Stimulated activated CD8-positive, alpha-beta memory T cell treated with anti-CD3 and anti-CD28 coated beads, Interleukin-12 subunit alpha, Interleukin-12 subunit beta, amount 100 ng/mL, for 4 hours (primary cell): ENCODE measurements at regions not wholly inside any gene's neighbourhood (a gene's known extent, or its start where the extent isn't known, plus 50 kb on each side); places are given as distances from the start of the nearest gene placed in this dataset.

Experiments used
- DNase-seq: peaks from one replicate; pipeline ENCODE4 v3.0.0-alpha.2; 2020; ENCODE audit warnings: low read depth

- DNase-seq: no peak
Measured at GRCh38 chr2:145631561-145631960, 1111.6 kb upstream of the ZEB2 start.

GRCh38 chr2:145626301-145626700, 1106.4 kb upstream of the ZEB2 start:
- DNase-seq: no peak

- no peak for DNase-seq
Measured at GRCh38 chr2:145625111-145625510, 1105.2 kb upstream of the ZEB2 start.

- DNase-seq: no peak
Measured at GRCh38 chr2:145623136-145623535, 1103.2 kb upstream of the ZEB2 start.

GRCh38 chr2:145622285-145622684, 1102.4 kb upstream of the ZEB2 start:
- no peak for DNase-seq

GRCh38 chr2:145617906-145618305, 1098.0 kb upstream of the ZEB2 start:
- no peak for DNase-seq

- DNase-seq: no peak
Measured at GRCh38 chr2:145617420-145617819, 1097.5 kb upstream of the ZEB2 start.

GRCh38 chr2:145615626-145616025, 1095.7 kb upstream of the ZEB2 start:
- no peak for DNase-seq

- DNase-seq: no peak
Measured at GRCh38 chr2:145609951-145610350, 1090.0 kb upstream of the ZEB2 start.

- no peak for DNase-seq
Measured at GRCh38 chr2:145601361-145601925, 1081.5 kb upstream of the ZEB2 start.

GRCh38 chr2:145600811-145601210, 1080.9 kb upstream of the ZEB2 start:
- DNase-seq: no peak

GRCh38 chr2:145599756-145600155, 1079.8 kb upstream of the ZEB2 start:
- DNase-seq: no peak

GRCh38 chr2:145598434-145598833, 1078.5 kb upstream of the ZEB2 start:
- no peak for DNase-seq

GRCh38 chr2:145597809-145598208, 1077.9 kb upstream of the ZEB2 start:
- DNase-seq: no peak

GRCh38 chr2:145597006-145597405, 1077.1 kb upstream of the ZEB2 start:
- no peak for DNase-seq

- no peak for DNase-seq
Measured at GRCh38 chr2:145596416-145596815, 1076.5 kb upstream of the ZEB2 start.

- no peak for DNase-seq
Measured at GRCh38 chr2:145595296-145595695, 1075.4 kb upstream of the ZEB2 start.

- no peak for DNase-seq
Measured at GRCh38 chr2:145593991-145594614, 1074.2 kb upstream of the ZEB2 start.

- no peak for DNase-seq
Measured at GRCh38 chr2:145593280-145593679, 1073.4 kb upstream of the ZEB2 start.

GRCh38 chr2:145592361-145592760, 1072.4 kb upstream of the ZEB2 start:
- DNase-seq: no peak

GRCh38 chr2:145591109-145591809, 1071.3 kb upstream of the ZEB2 start:
- no peak for DNase-seq

GRCh38 chr2:145587922-145588321, 1068.0 kb upstream of the ZEB2 start:
- DNase-seq: no peak

- DNase-seq: no peak
Measured at GRCh38 chr2:145584353-145584752, 1064.4 kb upstream of the ZEB2 start.

- no peak for DNase-seq
Measured at GRCh38 chr2:145573608-145574007, 1053.7 kb upstream of the ZEB2 start.
